GM12864 (cell line): ENCODE measurements at regions not wholly inside any gene's neighbourhood (a gene's known extent, or its start where the extent isn't known, plus 50 kb on each side); places are given as distances from the start of the nearest gene placed in this dataset.
"Not testable (repeated sequence)": the region's sequence is repeated elsewhere in the genome, so short reads cannot be mapped to it uniquely, and the experiment has no call there.

ENCODE experiments used
- DNase-seq: peaks from one replicate; pipeline ENCODE4 v3.0.0-alpha.2; 2011; ENCODE audit warnings: low read depth
- H3K4me3 ChIP-seq: 2 replicates; pipeline ENCODE4 v1.5.1; 2011; ENCODE audit warnings: mild to moderate bottlenecking, low read depth, low read length, control low read depth
- TF ChIP-seq, protein P1 (sequence below): IDR thresholded peaks from 2 replicates; pipeline ENCODE4 v1.5.1; 2011; ENCODE audit warnings: low read depth, mild to moderate bottlenecking, moderate library complexity, low read length, control low read depth, inconsistent platforms; ENCODE audit errors: missing control alignments

DNA sequence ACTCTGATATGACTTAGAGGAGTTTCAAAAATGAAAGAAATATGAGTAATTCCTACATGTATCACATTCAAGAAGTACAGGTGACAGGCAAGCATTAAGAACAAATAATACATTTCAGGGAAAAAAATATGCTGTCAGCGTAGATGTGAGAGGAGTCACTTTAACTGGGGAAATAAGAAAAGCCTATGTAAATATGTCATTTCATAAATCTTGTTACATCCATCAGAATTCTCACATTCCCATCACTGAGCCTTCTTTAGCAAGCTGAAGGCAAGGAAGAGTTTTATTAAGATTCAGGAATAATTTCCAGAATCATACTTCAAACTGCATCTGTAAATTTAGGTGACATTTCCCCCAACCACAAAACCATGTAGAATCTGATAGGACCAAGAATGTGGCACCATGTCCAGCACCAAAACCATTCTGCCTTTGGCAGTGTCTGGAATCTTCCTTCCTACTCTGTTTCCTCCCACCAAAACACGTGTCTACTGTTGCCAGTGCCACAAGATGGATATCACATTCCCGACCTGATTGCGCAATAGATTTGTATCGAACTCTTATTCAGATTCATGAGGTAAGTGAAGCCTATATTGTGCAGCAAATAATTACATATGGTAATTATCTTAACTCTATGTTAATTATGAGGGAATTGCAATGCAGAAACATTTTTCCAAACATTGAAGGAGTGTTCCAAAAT, 690.9 kb downstream of the ISL1 start:
- no peak overlapping the region for H3K4me3 ChIP-seq
- TF ChIP-seq, protein P1, sequence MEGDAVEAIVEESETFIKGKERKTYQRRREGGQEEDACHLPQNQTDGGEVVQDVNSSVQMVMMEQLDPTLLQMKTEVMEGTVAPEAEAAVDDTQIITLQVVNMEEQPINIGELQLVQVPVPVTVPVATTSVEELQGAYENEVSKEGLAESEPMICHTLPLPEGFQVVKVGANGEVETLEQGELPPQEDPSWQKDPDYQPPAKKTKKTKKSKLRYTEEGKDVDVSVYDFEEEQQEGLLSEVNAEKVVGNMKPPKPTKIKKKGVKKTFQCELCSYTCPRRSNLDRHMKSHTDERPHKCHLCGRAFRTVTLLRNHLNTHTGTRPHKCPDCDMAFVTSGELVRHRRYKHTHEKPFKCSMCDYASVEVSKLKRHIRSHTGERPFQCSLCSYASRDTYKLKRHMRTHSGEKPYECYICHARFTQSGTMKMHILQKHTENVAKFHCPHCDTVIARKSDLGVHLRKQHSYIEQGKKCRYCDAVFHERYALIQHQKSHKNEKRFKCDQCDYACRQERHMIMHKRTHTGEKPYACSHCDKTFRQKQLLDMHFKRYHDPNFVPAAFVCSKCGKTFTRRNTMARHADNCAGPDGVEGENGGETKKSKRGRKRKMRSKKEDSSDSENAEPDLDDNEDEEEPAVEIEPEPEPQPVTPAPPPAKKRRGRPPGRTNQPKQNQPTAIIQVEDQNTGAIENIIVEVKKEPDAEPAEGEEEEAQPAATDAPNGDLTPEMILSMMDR = no peak
- no peak for DNase-seq

DNA sequence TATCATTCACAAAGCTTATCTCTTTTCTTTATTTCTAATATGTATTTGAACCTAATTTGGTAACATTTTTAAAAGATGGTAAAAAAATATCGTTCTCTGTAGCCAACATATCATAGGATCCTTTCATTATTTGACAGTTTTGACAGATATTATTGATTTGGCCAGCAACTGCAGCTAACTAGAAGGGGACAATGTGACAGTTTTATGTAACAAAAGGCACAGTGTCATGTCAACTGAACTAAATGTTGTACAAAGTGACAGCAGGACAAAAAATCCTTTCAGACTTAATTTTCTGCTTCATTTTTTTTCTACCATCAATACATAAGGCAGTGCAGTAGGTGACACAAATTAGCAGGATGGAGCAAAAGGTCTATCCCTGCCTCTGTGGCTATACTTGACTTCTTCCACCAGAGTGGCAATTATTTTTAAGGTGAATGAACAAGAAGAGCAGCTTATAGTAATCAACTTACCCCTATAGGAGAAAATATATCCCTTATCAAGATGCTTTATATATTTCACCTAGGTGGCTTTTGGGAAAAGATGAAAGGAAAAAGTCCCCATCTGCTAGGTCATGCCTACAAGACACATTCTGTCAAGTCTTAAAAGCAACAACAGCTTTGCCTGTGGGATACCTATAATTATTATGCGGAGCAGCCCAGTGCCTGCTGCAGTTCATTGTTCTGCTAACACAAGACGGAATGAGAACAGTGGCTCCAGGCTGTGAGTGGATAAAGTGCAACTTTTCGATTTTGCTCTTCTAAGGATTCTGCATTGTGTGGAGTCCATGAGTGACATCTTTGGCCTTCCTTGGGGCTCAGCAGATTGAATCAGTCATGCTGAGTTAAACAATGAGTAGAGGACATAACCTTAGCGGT, 694.9 kb downstream of the ISL1 start:
- no peak for DNase-seq
- TF ChIP-seq, protein P1 = no peak
- no peak overlapping the region for H3K4me3 ChIP-seq

DNA sequence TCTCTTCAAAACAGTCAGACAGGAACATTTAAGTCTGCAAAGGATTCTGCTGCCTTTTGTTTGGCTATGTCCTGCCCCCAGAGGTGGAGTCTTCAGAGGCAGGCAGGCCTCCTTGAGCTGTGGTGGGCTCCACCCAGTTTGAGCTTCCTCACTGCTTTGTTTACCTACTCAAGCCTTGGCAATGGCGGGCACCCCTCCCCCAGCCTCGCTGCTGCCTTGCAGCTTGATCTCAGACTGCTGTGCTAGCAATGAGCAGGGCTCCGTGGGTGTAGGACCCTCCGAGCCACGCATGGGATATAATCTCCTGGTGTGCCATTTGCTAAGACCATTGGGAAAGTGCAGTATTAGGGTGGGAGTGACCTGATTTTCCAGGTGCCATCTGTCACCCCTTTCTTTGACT, 685.4 kb upstream of the ITGA1 start:
- not testable (repeated sequence) for DNase-seq, H3K4me3 ChIP-seq

DNA sequence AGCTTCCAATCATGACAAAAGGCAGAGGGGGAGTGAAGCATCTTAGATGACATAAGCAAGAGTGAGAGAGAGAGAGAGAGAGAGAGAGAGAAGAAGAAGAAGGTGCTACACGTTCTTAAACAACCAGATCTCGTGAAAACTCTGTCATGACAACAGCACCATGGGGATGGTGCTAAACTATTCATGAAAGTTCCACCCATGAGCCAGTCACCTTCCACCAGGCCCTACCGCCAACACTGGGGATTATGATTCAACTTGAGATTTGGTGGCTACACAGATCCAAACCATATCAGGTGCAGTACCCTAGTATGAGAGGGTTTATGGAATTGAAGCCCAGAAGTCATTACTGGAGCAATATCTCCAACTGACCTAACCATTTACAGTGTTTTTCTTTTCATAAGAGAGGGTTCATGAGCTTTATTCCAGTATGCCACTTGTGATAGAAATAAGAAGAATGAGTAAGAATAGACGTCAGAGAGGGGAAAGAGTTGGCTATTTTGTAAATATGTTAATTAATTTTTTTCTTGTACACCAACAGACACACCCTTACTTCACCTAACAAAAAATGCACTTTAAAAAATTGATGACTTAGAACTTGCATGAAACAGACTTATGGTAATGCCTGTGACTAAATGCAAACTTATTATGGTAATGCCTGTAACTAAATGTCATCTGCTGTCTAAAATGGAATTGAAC, 680.4 kb upstream of the ITGA1 start:
- H3K4me3 ChIP-seq = no peak overlapping the region
- TF ChIP-seq, protein P1 = no peak
- no peak for DNase-seq

DNA sequence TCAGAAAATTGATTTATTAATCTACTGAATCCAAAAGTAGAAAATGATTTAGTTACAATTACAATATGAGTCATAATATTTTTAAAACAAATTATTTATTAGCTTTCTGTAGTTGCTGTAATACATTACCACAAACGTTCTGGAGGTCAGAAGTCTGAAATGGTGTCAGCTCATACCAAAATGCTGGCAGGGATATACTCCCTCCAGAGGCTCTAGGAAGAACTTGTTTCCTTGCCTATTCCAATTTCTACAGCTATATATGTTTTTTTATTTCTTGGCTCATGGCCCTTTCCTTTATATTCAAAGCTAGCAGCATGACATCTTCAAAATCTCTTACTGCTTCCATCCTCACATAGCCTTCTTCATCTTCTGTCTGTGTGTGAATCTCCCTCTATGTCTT, 667.9 kb upstream of the ITGA1 start:
- TF ChIP-seq, protein P1 = no peak
- no peak overlapping the region for H3K4me3 ChIP-seq
- no peak for DNase-seq

DNA sequence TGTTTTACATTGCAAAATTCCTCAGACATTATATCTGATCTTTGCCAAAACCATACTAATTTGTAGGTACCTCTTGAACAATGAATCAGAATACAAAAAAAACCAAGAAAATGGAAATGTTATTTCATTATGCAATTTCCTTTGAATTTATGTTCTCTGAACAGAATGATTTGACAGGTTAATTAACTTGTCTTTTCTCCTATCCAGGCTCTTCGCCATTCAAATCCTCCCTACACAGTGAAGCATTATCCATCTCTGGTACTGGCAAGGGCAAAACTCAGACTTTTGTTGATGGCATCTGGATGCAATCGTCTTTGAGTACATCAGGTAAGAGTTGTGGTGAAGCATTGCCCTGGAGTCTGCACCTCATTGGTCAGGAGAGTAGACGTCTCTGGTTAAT, 655.7 kb upstream of the ITGA1 start:
- no peak for DNase-seq
- no peak overlapping the region for H3K4me3 ChIP-seq
- TF ChIP-seq, protein P1 = no peak

DNA sequence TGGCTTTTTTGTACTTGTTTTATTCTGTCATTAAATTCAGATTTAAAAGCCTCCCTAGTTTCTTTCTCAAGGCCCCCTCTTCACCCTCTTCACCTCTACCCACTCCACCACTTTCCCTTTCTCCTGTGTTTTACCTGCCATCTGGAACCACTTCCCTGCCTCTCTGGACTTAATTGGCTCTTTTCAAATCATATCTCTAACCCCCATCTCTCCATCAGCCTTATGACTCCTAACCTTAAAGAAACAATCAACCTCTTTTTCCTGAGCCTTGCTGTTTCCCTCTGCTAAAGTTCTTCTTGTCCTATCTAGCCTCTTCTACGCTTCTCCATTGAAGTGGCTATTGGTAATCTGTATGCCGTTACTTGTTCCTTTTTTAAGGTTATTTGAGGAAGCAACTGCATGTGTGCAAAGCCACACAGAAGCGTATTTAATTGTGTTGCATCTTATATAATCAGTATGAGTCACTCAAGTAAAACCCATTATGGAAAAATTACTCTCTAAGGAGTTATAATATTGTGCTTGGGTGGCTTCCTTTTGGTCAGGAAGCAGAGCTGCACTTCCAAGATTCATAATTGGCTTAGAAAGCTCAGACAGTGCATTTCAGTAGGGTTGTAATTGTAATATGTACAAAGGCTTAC, 653.6 kb upstream of the ITGA1 start:
- no peak for DNase-seq
- H3K4me3 ChIP-seq = no peak overlapping the region

More for the DNA sequence above, 653.6 kb upstream of the ITGA1 start:
- TF ChIP-seq, protein P1 = no peak
